Mucosa of descending colon (tissue), 3 donors: ENCODE measurements at regions not wholly inside any gene's neighbourhood (a gene's known extent, or its start where the extent isn't known, plus 50 kb on each side); places are given as distances from the start of the nearest gene placed in this dataset.

ENCODE experiments used
- ATAC-seq: fragments of 200-7000 bp; cut with Tn5 transposase; one replicate; pipeline ENCODE4 v1.9.1; 2020; ENCODE audit warnings: mild to moderate bottlenecking, moderate library complexity
- DNase-seq, 3 donors: peaks; one replicate each; pipeline ENCODE4 v3.0.0-alpha.2; 2020
- H3K36me3 ChIP-seq: fragments of 200-600 bp; one replicate; pipeline ENCODE4 v1.8.0; 2021; ENCODE audit warnings: low read depth, mild to moderate bottlenecking
- H3K4me1 ChIP-seq: fragments of 200-600 bp; one replicate; pipeline ENCODE4 v1.8.0; 2021; ENCODE audit warnings: low read depth, mild to moderate bottlenecking
- H3K4me3 ChIP-seq: fragments of 200-600 bp; one replicate; pipeline ENCODE4 v1.8.0; 2021; ENCODE audit warnings: mild to moderate bottlenecking
- H3K9me3 ChIP-seq: fragments of 200-600 bp; one replicate; pipeline ENCODE4 v1.8.0; 2021; ENCODE audit warnings: mild to moderate bottlenecking
- intact Hi-C, 2 donors: fragments of 100-400 bp; cut with DNase I in 1 of 2; cut with micrococcal nuclease in 1 of 2; formaldehyde crosslinking; loops; one replicate each; pipeline versions ENCODE4 v1.11.0 to v1.11.1; 2022; cut with DNase I, micrococcal nuclease
- TF ChIP-seq, protein P1 (sequence below): fragments of 200-600 bp; IDR thresholded peaks from one replicate; pipeline ENCODE4 v1.8.0; 2022; ENCODE audit warnings: antibody characterized with exemption, mild to moderate bottlenecking
- donor health status: DM: no; HTN: no; CAD: no; lungs with moderate emphysema.
- donor health status: DM: no; HTN: no; CAD: no.
- donor health status: DM: no; HTN: yes; CAD: no.

DNA sequence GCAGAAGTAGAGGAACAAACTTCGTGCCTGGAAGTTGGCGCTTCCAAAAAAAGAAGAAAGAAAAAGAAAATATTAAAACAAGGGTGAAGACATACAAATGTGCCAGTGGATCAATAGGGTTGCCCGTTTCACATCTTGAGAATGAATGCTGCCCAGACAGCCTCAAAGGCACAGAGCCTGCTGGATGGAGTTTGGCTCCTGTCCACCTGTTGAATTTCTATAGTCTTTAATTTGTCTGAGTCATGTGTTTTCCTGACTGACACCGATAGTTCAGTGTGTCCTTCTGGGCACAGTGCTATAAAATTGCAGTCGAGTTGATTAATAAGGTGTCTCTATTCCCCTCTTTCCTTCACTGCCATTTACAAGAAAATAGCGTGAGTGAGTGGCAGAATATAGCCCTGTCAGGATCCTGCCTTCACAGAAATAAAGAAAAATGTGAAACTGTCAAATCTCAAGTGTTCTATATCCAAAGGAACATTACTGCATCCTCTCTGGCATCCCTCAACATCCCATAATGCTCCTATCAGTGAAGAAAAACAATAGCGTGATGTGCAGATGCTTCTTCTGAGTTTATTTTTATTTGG, 471.3 kb upstream of the AUTS2 start:
- H3K36me3 ChIP-seq, result no peaks in the 10 kb centered on the region
- H3K4me1 ChIP-seq, result no peaks in the 10 kb centered on the region
- TF ChIP-seq, protein P1, sequence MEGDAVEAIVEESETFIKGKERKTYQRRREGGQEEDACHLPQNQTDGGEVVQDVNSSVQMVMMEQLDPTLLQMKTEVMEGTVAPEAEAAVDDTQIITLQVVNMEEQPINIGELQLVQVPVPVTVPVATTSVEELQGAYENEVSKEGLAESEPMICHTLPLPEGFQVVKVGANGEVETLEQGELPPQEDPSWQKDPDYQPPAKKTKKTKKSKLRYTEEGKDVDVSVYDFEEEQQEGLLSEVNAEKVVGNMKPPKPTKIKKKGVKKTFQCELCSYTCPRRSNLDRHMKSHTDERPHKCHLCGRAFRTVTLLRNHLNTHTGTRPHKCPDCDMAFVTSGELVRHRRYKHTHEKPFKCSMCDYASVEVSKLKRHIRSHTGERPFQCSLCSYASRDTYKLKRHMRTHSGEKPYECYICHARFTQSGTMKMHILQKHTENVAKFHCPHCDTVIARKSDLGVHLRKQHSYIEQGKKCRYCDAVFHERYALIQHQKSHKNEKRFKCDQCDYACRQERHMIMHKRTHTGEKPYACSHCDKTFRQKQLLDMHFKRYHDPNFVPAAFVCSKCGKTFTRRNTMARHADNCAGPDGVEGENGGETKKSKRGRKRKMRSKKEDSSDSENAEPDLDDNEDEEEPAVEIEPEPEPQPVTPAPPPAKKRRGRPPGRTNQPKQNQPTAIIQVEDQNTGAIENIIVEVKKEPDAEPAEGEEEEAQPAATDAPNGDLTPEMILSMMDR, result no peak
- DNase-seq (no peak), ATAC-seq (no peak)
- intact Hi-C loops, result no loop called here
- H3K9me3 ChIP-seq, result peaks cover 32% of the 10 kb centered on the region
- H3K4me3 ChIP-seq, result no peak overlapping the region

DNA sequence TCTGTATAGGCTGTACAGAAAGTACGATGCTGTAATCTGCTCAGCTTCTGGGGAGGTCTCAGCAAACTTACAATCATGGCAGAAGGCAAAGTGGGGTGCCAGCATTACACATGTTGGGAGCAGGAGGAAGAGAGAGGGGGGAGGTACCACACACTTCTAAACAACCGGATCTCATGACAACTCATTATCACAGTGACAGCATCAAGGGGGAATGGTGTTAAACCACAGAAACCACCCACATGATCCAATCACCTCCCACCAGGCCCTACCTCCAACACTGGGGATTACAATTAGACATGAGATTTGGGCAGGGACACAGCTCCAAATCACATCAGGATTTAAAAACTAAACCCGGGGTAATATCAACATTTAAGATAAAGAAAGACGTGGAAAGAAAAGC, 468.8 kb upstream of the AUTS2 start:
- Histone ChIP-seq H3K36me3 (no peaks in the 10 kb centered on the region), H3K4me3 (no peak overlapping the region), H3K4me1 (no peaks in the 10 kb centered on the region), H3K9me3 (peaks cover 37% of the 10 kb centered on the region)
- TF ChIP-seq, protein P1, result no peak
- no peak for DNase-seq
- intact Hi-C loops, result no loop called here
- no peak for ATAC-seq

DNA sequence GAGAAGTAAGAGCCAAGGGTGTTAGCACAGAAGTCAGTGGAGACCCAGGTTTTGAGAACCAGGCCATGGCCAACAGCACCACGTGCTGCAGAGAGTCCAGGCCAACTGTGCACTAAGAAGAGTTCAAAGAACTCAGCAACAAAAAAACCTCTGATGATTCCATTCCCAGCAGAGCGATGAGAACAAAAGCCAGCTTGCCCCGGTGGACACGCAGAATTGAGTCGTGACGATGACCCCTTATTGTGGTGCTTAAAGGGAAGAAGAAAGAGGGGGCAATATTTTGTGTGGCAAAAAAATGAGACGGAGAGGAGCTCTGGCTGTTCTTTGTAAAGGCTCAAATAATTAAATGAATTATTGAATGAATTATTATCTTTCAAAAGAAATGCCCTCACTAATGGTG, 468.3 kb upstream of the AUTS2 start:
- no peaks in the 10 kb centered on the region for H3K4me1 ChIP-seq
- intact Hi-C loops, result no loop called here
- peaks cover 40% of the 10 kb centered on the region for H3K9me3 ChIP-seq
- ATAC-seq, result no peak
- H3K4me3 ChIP-seq, result no peak overlapping the region
- no peak for DNase-seq
- no peaks in the 10 kb centered on the region for H3K36me3 ChIP-seq
- TF ChIP-seq, protein P1, result no peak

DNA sequence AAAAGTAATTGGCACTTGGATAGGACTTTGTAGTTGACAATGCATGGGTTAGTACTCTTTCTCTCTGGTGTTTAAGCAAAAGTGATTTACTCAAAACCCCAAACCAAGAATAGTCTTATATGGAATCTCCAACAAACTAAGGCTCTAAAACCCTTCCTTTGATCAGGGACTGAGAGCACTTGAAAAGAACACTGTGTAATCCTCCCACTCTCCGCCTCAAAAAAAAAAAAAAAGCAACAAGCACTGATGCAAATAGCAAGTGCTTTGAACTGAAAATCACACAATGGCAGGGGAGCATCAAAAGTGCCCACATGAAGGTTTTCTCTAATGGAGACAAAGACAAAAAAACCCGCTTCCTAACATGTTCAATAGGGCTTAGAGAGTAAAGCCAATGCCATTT, 467.9 kb upstream of the AUTS2 start:
- no peaks in the 10 kb centered on the region for H3K4me1 ChIP-seq
- H3K9me3 ChIP-seq, result peaks cover 44% of the 10 kb centered on the region
- ATAC-seq, result no peak
- H3K4me3 ChIP-seq, result no peak overlapping the region
- TF ChIP-seq, protein P1, result no peak
- no peak for DNase-seq
- H3K36me3 ChIP-seq, result no peaks in the 10 kb centered on the region
- intact Hi-C loops, result no loop called here

DNA sequence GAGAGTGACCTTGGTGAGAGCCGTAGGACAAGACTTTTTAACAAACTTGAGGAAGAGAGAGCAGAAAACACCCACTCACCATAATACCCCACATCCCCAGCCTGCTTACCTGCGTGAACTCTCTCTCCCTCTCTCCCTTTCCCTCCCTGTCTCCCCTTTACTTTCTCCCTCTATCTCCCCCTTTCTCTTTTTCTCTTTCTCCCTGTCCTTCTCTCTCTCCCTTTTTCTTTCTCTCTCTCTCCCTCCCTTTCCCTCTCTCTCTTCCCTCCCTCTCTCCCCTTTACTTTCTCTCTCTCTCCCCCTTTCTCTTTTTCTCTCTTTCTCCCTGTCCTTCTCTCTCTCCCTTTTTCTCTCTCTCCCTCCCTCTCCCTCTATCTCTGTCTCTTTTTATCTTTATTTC, 464.0 kb upstream of the AUTS2 start:
- Histone ChIP-seq H3K9me3 (peaks cover 52% of the 10 kb centered on the region), H3K36me3 (no peaks in the 10 kb centered on the region), H3K4me1 (no peaks in the 10 kb centered on the region), H3K4me3 (no peak overlapping the region)
- TF ChIP-seq, protein P1, result no peak
- ATAC-seq, result no peak
- no peak for DNase-seq
- intact Hi-C loops, result no loop called here

DNA sequence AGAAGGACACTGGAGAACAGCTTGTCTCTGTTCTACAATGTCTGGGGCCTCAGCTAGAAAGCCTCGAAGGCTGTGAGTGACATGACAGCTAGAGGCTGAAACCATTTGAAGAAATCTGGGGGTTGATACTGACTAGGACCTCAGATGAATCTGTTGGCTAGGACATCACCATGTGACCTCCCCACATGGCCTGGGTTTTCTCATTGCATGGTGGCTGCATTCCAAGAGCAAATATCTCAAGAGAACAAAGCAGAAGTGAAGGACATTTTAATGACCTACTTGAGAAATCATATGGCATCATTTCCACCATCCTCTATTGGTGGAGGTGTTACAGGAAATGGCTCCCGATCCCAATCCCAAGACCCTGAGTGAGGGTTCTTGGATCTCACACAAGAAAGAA, 450.6 kb upstream of the AUTS2 start:
- no peak overlapping the region for H3K4me3 ChIP-seq
- H3K36me3 ChIP-seq, result no peaks in the 10 kb centered on the region
- intact Hi-C loops, result no loop called here
- TF ChIP-seq, protein P1, result no peak
- DNase-seq (no peak), ATAC-seq (no peak)
- H3K4me1 ChIP-seq, result no peaks in the 10 kb centered on the region
- peaks cover 32% of the 10 kb centered on the region for H3K9me3 ChIP-seq
